ENCODE measurements at regions not wholly inside any gene's neighbourhood (a gene's known extent, or its start where the extent isn't known, plus 50 kb on each side); places are given as distances from the start of the nearest gene placed in this dataset.
"Not testable (repeated sequence)": the region's sequence is repeated elsewhere in the genome, so short reads cannot be mapped to it uniquely, and the experiment has no call there.

GRCh38 chr3:112765531-112765930 lies 81.1 kb downstream of the CD200R1L start:
- DNase-seq = no peak

DNA sequence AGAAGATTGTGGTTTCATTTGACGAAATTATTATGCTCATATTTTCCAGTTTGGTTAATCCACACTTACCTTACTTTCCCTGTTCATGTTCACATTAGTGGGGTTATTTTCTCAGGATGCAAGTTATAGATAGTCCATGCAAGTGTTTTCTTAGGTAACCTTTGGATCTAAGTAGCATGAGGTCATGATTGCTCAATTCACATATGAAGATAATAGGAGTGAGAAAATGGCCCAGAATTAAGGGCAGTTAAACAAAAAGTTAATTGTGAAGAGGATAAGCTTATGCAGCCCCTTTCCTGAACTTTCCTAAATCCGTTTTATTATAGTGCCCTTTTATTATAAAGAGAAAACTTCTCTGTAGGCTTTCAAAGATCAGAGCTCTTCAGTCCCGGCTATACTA lies 83.4 kb downstream of the CD200R1L start:
- DNase-seq = no peak

DNA sequence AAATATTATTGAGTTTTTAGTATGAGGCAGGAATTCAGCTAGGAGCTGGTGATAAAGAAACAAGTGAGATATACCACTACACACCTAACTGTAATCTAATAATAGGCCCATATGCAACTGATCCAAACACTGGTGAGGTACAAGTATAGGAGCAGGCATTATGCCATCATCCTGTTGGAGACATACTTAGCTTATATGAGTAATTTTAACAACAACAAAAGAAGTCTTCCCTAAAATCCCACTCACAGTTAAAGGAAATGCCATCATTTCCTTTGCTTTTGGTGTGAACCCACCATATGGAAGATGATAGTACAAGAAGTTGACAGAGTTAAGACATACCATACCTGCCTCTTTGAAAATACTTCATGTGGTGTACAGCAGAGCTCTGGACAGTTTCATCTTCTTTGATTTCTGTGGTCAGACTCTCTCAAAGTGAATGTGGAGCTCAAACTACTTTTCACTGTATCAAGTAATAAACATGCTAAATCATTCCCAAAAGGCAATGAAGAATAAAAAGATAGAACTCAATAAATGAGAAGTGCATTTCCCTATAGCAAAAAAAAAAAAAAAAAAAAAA lies 85.5 kb downstream of the CD200R1L start:
- DNase-seq = no peak

DNA sequence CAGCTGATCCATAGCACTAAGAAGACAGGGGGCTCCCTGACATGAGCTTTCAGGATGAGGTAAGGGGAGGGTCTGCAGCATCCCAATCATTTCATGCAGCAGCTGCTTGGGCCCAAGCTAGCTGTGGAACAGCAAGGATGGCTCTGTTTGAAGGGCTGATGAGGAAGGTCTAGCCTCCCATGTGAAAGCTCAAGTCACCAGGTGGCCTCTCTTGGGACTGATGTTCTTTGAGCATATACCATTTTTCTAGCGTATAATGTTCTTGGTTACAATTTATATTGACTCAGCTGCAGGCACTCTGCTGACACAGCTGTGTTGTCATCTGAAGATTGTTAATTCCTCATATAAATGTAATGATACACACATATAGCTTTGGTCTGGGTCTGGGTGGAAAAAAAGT lies 87.0 kb downstream of the CD200R1L start:
- DNase-seq = no peak

DNA sequence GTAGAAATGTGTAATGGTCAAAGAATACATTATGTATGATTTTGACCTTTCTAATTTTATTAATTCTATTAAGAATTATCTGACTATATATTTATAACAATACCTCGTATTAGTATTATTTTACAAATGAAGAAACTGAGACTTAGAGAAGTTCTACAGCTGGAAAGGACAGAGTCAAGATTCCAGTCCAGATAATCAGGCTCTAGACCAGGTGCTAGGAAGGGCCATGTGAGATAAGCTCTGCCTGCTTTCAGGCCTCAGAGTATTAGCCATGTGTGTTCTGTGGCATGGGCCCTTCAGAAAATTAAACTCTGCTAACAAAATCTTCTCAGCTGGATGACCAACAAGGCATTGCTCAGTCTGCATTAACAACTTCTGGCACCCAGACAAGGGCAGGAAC lies 87.5 kb downstream of the CD200R1L start:
- no peak for DNase-seq

DNA sequence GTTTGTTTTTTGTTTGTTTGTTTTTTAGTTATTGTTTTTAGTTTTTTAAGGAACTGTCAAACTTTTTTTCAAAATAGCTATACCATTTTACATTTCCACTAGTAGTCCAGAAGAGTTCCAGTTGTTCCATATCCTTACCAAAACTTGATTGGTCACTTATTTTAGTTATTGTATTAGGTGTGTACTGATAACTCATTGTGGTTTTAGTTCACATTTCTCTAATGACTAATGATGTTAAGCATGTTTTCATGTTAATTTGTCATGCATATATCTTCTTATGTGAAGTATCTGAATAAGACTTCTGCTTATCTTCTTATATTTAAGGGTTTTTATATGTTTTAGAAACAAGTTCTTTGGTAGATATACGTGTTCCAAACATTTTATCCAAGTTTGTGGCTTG lies 89.5 kb downstream of the CD200R1L start:
- DNase-seq = no peak

- no peak for DNase-seq
These were observed 90.6 kb downstream of the CD200R1L start for GRCh38 chr3:112755845-112756613.

GRCh38 chr3:112755046-112755445 lies 91.6 kb downstream of the CD200R1L start:
- not testable (repeated sequence) for DNase-seq

- DNase-seq = no peak
These were observed 94.8 kb downstream of the CD200R1L start for GRCh38 chr3:112751564-112752512.

DNA sequence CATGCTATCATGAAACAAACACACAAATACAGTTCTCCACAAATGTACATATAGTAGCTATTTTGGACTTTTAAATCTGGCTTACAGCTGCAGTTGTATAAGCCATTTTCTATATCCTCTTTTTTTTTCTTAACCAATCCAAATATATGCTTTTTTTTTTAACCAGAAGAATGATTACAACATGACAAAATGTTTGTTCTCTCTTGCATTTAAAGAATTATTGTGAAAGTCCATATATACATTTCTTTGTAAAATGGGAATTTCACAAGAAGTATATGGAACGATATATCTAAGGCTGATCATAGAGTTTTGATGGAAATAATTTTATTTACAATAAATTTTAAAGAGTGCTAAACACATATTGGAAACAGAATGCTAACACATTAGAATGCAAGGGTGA lies 95.6 kb downstream of the CD200R1L start:
- no peak for DNase-seq

- no peak for DNase-seq
These were observed 99.0 kb downstream of the CD200R1L start for GRCh38 chr3:112747624-112748023.

- DNase-seq = no peak
These were observed 99.9 kb downstream of the CD200R1L start for GRCh38 chr3:112746675-112747280.

GRCh38 chr3:112745567-112746248 lies 101.0 kb downstream of the CD200R1L start:
- DNase-seq = no peak

DNA sequence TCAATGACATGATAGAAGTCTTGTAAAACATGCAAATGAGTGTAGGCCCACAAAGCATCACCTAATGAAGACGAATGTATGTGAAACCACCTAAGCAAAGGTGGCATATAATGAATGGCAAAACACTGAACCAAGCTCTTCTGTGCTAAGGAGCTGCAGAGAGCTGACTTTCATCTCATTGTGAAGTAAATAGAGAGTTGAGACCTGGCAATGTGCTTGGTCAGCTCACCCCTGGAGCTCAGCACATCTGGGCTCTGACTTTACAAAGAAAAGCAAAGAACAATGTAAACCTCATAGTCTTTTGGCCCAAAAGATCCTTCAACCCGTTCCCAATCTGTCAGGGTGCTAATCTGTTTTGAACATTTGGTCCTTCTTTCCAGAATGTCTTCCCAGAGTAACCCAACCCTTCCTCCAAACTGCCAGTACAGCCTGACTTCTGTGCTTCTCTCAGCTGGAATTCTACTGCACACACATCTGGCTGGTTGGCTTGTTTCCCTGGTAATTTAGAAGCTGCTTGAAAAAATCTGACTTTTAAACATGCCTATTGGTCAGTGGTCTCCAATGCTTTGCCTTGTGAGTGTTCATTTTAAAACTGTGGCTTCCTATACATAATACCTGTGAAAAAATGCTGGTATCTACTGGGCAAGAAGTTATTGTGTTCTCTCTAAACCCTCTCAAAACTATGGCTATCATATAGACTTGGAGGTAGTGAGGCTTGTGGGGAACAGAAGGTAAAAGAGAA lies 101.7 kb downstream of the CD200R1L start:
- DNase-seq = no peak

DNA sequence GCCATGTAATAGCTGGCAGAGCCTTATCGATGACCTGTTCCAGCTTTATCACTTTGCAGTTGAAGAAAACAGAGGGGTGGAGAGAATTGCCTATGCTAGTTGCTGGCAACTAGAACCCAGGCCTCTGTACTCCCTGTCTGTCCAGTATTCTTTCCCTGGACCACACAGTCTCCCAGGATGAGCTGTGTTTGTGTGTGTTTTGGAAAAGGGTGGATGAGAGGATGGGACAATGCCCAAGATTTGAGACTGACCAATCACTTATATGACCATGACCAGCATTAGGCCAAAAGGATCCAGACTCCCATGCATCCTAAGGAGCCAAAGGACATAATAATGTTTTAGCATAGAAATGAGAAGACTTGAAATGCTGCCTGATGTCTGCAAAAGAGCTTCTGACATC lies 102.6 kb downstream of the CD200R1L start:
- DNase-seq = no peak

DNA sequence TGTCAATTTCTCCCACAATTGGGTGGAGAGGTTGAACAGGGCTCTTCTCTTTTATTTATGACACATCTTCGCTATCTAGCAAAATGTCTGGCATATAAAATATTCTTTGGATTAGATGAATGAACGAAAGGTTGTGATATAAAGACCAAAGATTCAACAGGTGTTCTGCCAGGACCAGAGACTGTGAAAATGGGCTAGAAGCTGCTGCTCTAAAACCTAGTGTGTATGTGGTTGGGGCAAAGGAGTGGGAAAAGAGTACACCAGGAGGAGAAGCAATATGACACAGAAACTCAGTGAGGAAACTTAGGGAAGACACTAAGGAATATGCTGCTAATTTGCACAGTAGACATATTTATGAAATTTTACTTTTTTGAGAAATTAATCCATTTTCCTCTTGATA lies 102.0 kb upstream of the CCDC80 start:
- DNase-seq = no peak

DNA sequence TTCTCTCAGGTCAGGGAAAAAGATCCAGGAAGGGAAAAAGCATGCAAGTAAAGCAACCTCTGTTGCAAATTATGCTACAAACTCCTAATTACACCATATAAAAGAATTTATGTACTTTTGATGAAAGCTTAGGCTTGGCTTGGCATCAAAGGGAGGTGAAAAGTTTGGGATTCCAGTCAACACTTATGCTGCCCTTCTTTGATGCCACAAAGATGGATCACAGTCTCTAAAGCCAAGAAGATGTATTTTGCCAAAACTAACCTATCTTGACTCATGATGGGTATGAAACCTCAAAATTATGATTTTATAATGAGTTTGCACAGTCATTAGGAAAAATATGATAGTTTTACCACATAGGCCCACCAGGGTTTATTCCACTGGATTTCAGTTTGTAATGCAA lies 101.0 kb upstream of the CCDC80 start:
- DNase-seq = no peak

- no peak for DNase-seq
These were observed 99.9 kb upstream of the CCDC80 start for GRCh38 chr3:112740835-112741234.

DNA sequence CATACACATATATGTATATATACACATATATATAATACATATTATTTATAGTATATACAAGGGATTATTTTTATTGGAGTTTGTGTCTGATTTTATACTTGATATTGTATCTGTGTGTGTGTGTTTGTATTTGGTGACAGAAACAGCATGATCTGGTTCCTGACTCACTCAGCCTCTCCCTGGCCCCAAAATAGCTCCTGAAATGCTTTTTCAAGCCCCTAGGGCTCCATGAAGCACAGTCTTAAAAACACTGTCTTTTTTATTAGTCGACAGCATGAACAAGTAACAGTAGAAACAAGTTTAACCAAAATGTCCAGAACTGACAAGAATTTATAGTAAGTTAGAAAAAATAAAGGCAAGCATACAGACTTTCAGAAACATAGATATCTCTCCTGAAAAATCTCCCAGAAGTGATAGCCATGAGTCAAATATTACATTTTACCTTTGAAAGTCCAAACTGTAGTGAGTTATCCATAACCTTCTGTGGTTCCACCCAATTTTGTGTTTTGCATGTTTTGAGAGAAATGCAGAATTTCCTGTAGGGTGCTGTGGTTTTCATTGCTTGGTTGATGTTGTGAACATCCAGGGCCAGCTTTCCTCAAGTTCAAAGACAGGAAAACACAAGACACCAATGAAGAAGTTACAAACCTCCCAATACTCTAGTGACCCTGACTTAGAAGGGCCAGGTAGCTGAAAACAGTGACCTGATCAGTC lies 98.5 kb upstream of the CCDC80 start:
- DNase-seq = no peak

GRCh38 chr3:112738366-112738765 lies 97.4 kb upstream of the CCDC80 start:
- no peak for DNase-seq
